Liver (tissue), 3 donors: ENCODE measurements at regions not wholly inside any gene's neighbourhood (a gene's known extent, or its start where the extent isn't known, plus 50 kb on each side); places are given as distances from the start of the nearest gene placed in this dataset.

Source experiments
- TAF1 ChIP-seq: conservative IDR thresholded peaks from 2 replicates; pipeline ENCODE4 v1.6.1; 2016; ENCODE audit warnings: antibody characterized with exemption, mild to moderate bottlenecking
- TF ChIP-seq, protein P1 (sequence below): IDR thresholded peaks from 2 replicates; pipeline ENCODE4 v1.6.1; 2016; ENCODE audit warnings: antibody characterized with exemption
- TF ChIP-seq, protein P2 (sequence below): fragments of 150-350 bp; IDR thresholded peaks from 2 replicates; pipeline ENCODE4 v1.5.1; 2017; ENCODE audit warnings: improper control_type of control experiment, low read depth, low read length; ENCODE audit not compliant: missing input control
- donor health status: healthy.
- donor health status: healthy.

DNA sequence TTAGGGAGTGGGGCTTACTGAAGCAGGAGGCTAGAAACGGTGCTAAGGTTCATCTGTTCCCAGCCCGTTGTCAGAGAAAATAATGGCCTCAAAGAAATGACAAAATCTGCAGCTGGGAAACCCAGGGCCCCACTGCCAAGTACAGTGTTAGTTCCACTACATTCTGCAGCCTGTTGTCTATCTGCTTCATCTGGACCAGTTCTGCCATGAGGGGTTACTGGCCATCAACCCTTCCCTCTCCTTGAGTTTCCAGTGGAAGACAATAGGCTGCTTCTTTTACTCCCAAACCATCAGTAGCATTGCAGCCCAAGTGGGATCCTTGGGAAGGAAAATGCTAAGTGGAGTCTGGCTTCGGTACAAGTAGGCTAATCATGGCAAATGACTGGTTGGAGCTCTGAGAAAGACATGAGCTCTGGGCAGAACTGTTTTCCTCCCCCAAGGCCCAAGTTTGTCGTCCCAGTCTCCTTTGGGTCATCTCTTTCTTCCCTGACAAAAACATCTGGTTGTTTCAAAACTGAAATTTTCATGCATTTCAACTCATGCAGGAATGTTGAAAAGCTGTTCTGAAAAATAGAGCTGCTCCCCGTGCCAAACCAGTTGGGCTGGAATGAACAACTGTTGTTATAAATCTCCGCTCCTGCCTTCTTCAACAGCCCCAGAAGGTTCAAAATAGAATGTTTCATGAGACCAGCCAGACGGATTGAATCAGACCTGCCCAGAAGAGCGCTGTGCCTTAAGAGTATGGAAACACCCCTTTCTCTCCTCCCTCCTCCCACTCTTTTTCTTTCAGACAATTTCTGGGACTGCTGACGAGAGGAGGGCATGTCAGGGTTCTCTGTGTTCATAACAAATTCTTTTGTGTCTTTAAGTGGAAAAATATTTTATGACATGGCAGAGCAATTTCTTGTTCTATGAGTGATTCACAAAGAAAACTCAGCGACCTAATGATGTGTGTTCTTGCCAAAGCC, 116.6 kb downstream of the RAB18 start:
- no peak for TF ChIP-seq TAF1
- TF ChIP-seq, protein P1, sequence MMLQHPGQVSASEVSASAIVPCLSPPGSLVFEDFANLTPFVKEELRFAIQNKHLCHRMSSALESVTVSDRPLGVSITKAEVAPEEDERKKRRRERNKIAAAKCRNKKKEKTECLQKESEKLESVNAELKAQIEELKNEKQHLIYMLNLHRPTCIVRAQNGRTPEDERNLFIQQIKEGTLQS, result no peak
- TF ChIP-seq, protein P2, sequence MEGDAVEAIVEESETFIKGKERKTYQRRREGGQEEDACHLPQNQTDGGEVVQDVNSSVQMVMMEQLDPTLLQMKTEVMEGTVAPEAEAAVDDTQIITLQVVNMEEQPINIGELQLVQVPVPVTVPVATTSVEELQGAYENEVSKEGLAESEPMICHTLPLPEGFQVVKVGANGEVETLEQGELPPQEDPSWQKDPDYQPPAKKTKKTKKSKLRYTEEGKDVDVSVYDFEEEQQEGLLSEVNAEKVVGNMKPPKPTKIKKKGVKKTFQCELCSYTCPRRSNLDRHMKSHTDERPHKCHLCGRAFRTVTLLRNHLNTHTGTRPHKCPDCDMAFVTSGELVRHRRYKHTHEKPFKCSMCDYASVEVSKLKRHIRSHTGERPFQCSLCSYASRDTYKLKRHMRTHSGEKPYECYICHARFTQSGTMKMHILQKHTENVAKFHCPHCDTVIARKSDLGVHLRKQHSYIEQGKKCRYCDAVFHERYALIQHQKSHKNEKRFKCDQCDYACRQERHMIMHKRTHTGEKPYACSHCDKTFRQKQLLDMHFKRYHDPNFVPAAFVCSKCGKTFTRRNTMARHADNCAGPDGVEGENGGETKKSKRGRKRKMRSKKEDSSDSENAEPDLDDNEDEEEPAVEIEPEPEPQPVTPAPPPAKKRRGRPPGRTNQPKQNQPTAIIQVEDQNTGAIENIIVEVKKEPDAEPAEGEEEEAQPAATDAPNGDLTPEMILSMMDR, result no peak
